ENCODE measurements at regions not wholly inside any gene's neighbourhood (a gene's known extent, or its start where the extent isn't known, plus 50 kb on each side); places are given as distances from the start of the nearest gene placed in this dataset.

- TF ChIP-seq YY1 (IDR thresholded peaks at IDR 0.05; ENCODE audit: low read depth, low read length) (no peak), CBX5 (IDR thresholded peaks at IDR 0.05; ENCODE audit: low read depth, low read length) (no peak)
Measured at GRCh38 chr20:10961651-10962288, 288.0 kb upstream of the JAG1 start (continued).

Data from H1 (cell line).